ENCODE measurements at regions not wholly inside any gene's neighbourhood (a gene's known extent, or its start where the extent isn't known, plus 50 kb on each side); places are given as distances from the start of the nearest gene placed in this dataset.

GRCh38 chr3:59106085-59106648 is 56.3 kb upstream of the CFAP20DC start:
- TF ChIP-seq, protein P1, sequence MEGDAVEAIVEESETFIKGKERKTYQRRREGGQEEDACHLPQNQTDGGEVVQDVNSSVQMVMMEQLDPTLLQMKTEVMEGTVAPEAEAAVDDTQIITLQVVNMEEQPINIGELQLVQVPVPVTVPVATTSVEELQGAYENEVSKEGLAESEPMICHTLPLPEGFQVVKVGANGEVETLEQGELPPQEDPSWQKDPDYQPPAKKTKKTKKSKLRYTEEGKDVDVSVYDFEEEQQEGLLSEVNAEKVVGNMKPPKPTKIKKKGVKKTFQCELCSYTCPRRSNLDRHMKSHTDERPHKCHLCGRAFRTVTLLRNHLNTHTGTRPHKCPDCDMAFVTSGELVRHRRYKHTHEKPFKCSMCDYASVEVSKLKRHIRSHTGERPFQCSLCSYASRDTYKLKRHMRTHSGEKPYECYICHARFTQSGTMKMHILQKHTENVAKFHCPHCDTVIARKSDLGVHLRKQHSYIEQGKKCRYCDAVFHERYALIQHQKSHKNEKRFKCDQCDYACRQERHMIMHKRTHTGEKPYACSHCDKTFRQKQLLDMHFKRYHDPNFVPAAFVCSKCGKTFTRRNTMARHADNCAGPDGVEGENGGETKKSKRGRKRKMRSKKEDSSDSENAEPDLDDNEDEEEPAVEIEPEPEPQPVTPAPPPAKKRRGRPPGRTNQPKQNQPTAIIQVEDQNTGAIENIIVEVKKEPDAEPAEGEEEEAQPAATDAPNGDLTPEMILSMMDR (IDR thresholded peaks at IDR 0.05): no peak
- no peak for TF ChIP-seq POLR2A (IDR thresholded peaks at IDR 0.05)
